B cell (primary cell): ENCODE measurements at regions not wholly inside any gene's neighbourhood (a gene's known extent, or its start where the extent isn't known, plus 50 kb on each side); places are given as distances from the start of the nearest gene placed in this dataset.

ENCODE experiments used
- ATAC-seq: fragments of 200-7000 bp; cut with Tn5 transposase; one replicate; pipeline ENCODE4 v1.10.0; 2021; ENCODE audit warnings: low read depth, mild to moderate bottlenecking, moderate number of reproducible peaks, moderate library complexity
- CTCF ChIA-PET: fragments of 350-600 bp; sonication (Branson Sonifier 250); formaldehyde crosslinking; loops from one replicate; lab custom pipeline; 2021; ENCODE audit warnings: antibody characterized with exemption, inconsistent platforms; lab: Charles Lee
- POLR2A ChIA-PET: fragments of 350-600 bp; sonication (Branson Sonifier 250); formaldehyde crosslinking; loops from one replicate; lab custom pipeline; 2021; ENCODE audit warnings: antibody characterized with exemption; lab: Charles Lee
- DNase-seq: peaks from one replicate; pipeline ENCODE4 v3.0.0; 2013
- H2AFZ ChIP-seq: 2 replicates; pipeline ENCODE4 v1.6.1; 2012; ENCODE audit warnings: mild to moderate bottlenecking, low read depth, low read length; ENCODE audit not compliant: insufficient read depth, poor library complexity, severe bottlenecking
- H3K27ac ChIP-seq, 2 donors: 1 replicate in 1 of 2; 2 replicates in 1 of 2; pipeline ENCODE4 v1.5.1; 2012 to 2013; ENCODE audit warnings: low read length in 2 of 2, mild to moderate bottlenecking in 2 of 2, moderate library complexity in 1 of 2
- H3K27me3 ChIP-seq, 4 experiments: fragments of 200-600 bp in 1 of 4; sonication (generic) in 1 of 4; replicated peaks in 1 of 4; 1 replicate in 2 of 4; 2 replicates in 2 of 4; pipeline versions ENCODE4 v1.6.1 to v1.7.0; 2013 to 2016; ENCODE audit warnings: low read length in 3 of 4, mild to moderate bottlenecking in 2 of 4, mixed read lengths in 1 of 4, moderate library complexity in 1 of 4; ENCODE audit not compliant: insufficient read depth in 4 of 4, control insufficient read depth in 3 of 4; ENCODE audit errors: control extremely low read depth in 1 of 4
- H3K36me3 ChIP-seq, 2 experiments: replicated peaks in 1 of 2; 1 replicate in 1 of 2; 2 replicates in 1 of 2; pipeline versions ENCODE4 v1.6.1 to v1.7.1; 2013; ENCODE audit warnings: low read length in 1 of 2; ENCODE audit not compliant: insufficient read depth in 2 of 2, control insufficient read depth in 1 of 2; ENCODE audit errors: control extremely low read depth in 1 of 2, extremely low read depth in 1 of 2
- H3K4me1 ChIP-seq, 2 donors: fragments of 200-600 bp in 1 of 2; sonication (generic) in 1 of 2; 1 replicate in 1 of 2; 2 replicates in 1 of 2; pipeline versions ENCODE4 v1.5.1 to v1.6.1; 2013 to 2017; ENCODE audit warnings: low read length in 2 of 2; ENCODE audit not compliant: control insufficient read depth in 2 of 2, insufficient read depth in 2 of 2
- H3K4me2 ChIP-seq: replicated peaks from 2 replicates; pipeline ENCODE3; 2012; ENCODE audit warnings: mild to moderate bottlenecking, low read depth, low read length; ENCODE audit not compliant: poor library complexity, severe bottlenecking
- H3K4me3 ChIP-seq, 5 experiments: fragments of 200-600 bp in 1 of 5; sonication (generic) in 1 of 5; 1 replicate in 3 of 5; 2 replicates in 2 of 5; pipeline versions ENCODE4 v1.5.1 to v1.7.0; 2011 to 2016; ENCODE audit warnings: low read length in 4 of 5, mild to moderate bottlenecking in 4 of 5, low read depth in 2 of 5, control low read depth in 1 of 5, moderate library complexity in 1 of 5; ENCODE audit not compliant: insufficient read depth in 1 of 5; ENCODE audit errors: control extremely low read depth in 1 of 5, extremely low read depth in 1 of 5
- H3K79me2 ChIP-seq: fragments of 200-600 bp; sonication (generic); one replicate; pipeline ENCODE4 v1.6.0; 2016; ENCODE audit warnings: low read length; ENCODE audit not compliant: control insufficient read depth, insufficient read depth
- H3K9ac ChIP-seq: fragments of 200-600 bp; sonication (generic); 2 replicates; pipeline ENCODE4 v1.6.1; 2017; ENCODE audit warnings: mild to moderate bottlenecking, low read length, moderate library complexity
- H3K9me3 ChIP-seq, 3 donors: one replicate each; pipeline versions ENCODE4 v1.6.1 to v1.7.1; 2013; ENCODE audit warnings: low read length in 2 of 3; ENCODE audit not compliant: control insufficient read depth in 2 of 3, insufficient read depth in 1 of 3; ENCODE audit errors: control extremely low read depth in 1 of 3
- H4K20me1 ChIP-seq: 2 replicates; pipeline ENCODE4 v1.6.0; 2012; ENCODE audit warnings: mild to moderate bottlenecking, low read length; ENCODE audit not compliant: insufficient read depth, control insufficient read depth, poor library complexity, severe bottlenecking
- H3K27ac Mint-ChIP-seq: one replicate; pipeline ENCODE4 v1.8.0; 2021; ENCODE audit warnings: mixed read lengths
- H3K27me3 Mint-ChIP-seq: one replicate; pipeline ENCODE4 v1.8.0; 2021; ENCODE audit warnings: mixed read lengths
- H3K4me1 Mint-ChIP-seq: one replicate; pipeline ENCODE4 v1.8.0; 2021; ENCODE audit warnings: mixed read lengths
- H3K4me3 Mint-ChIP-seq: one replicate; pipeline ENCODE4 v1.8.0; 2021; ENCODE audit warnings: mixed read lengths
- H3K9me3 Mint-ChIP-seq: one replicate; pipeline ENCODE4 v1.8.0; 2022; ENCODE audit warnings: mixed read lengths; ENCODE audit not compliant: insufficient read depth
- CTCF ChIP-seq: fragments of 200-600 bp; IDR thresholded peaks from one replicate; pipeline ENCODE4 v1.8.0; 2022; ENCODE audit warnings: antibody characterized with exemption, mild to moderate bottlenecking
- EZH2 ChIP-seq: IDR thresholded peaks from 2 replicates; pipeline ENCODE4 v1.6.1; 2012; ENCODE audit warnings: borderline replicate concordance, low read depth, mild to moderate bottlenecking, moderate library complexity, low read length; ENCODE audit not compliant: insufficient read depth, poor library complexity, severe bottlenecking
- WGBS: methylation state at CpG from one replicate; pipeline ENCODE4 v1.1.5; 2013; ENCODE audit warnings: missing lambda C conversion rate; ENCODE audit not compliant: insufficient coverage; 5-methylcytosine and 5-hydroxymethylcytosine counted together
- intact Hi-C: fragments of 100-400 bp; cut with micrococcal nuclease; formaldehyde crosslinking; loops from one replicate; pipeline ENCODE4 v1.10.0; 2022

DNA sequence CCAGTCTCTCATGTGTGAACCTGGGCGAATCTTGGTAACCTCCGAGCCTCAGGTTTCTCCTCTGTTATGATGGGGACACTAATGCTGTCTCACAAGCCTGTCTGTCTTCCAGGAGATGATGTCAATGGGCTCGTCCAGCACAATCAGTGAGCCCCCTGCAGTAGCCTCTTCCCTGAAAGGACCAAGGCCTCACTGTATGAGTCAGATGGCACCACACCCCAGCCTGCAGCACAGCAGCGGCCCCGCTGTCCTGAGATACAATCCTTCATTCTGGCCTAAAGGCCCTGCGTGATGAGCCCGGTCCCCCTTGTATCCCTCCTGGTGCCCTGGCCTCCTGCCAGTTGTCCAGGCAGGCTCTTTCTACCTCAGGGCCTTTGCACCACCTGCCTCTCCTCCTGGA, 234.4 kb downstream of the IRF8 start:
- no peak overlapping the region for H3K27ac ChIP-seq
- no peaks in the 10 kb centered on the region for H3K36me3 ChIP-seq
- TF ChIP-seq CTCF (no peak), EZH2 (no peak)
- 96% methylated on average over 7 of the region's 7 CpGs for WGBS
- no peak overlapping the region for H3K4me2 ChIP-seq
- POLR2A ChIA-PET, result no interaction called here
- Mint-ChIP-seq H3K9me3 (no peaks in the 10 kb centered on the region), H3K27ac (no peak overlapping the region), H3K27me3 (peaks cover 37% of the 10 kb centered on the region), H3K4me1 (no peaks in the 10 kb centered on the region), H3K4me3 (no peak overlapping the region)
- peaks cover 0 to 3% (median 0%) of the 10 kb centered on the region in 4 experiments for H3K27me3 ChIP-seq
- H3K9ac ChIP-seq, result no peak overlapping the region
- no peak overlapping the region for H3K4me3 ChIP-seq
- DNase-seq (no peak), ATAC-seq (no peak)
- CTCF ChIA-PET, result no interaction called here
- H4K20me1 ChIP-seq, result no peaks in the 10 kb centered on the region
- no peak overlapping the region for H2AFZ ChIP-seq
- H3K9me3 ChIP-seq, result peaks cover 0 to 4% (median 0%) of the 10 kb centered on the region in 3 donors
- no peaks in the 10 kb centered on the region for H3K4me1 ChIP-seq
- H3K79me2 ChIP-seq, result no peaks in the 10 kb centered on the region
- intact Hi-C loops, result no loop called here

DNA sequence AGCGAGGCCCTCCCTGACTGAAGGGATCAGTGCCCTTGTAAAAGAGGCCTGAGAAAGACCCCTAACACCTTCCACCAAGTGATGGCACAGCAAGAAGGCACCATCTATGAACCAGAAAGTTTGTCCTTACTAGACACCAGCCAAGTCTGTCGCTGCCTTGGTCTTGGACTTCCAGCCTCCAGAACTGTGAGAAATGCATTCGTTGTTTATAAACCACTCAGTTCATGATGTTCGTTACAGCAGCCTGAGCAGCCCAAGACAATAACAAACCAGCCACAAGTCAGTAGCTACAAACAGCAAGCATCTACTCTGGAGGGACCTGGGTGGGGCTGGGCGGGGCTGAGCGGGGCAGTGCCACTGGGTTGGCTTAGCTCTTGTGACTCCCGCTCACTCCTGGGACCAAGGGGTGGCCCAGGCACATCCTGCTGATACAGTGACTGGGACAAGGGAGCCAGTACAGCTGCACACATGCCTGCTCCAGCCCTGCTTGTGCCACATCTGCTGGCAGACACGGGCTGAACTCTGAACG, 234.9 kb downstream of the IRF8 start:
- Histone ChIP-seq H3K79me2 (no peaks in the 10 kb centered on the region), H3K27ac (no peak overlapping the region), H2AFZ (no peak overlapping the region), H3K4me2 (no peak overlapping the region), H3K4me3 (no peak overlapping the region), H3K9me3 (peaks cover 0 to 4% (median 0%) of the 10 kb centered on the region in 3 donors), H3K27me3 (no peaks in the 10 kb centered on the region), H3K4me1 (no peaks in the 10 kb centered on the region), H3K9ac (no peak overlapping the region), H3K36me3 (no peaks in the 10 kb centered on the region), H4K20me1 (no peaks in the 10 kb centered on the region)
- Mint-ChIP-seq H3K9me3 (no peaks in the 10 kb centered on the region), H3K27ac (no peak overlapping the region), H3K4me3 (no peak overlapping the region), H3K27me3 (peaks cover 38% of the 10 kb centered on the region), H3K4me1 (no peaks in the 10 kb centered on the region)
- CTCF ChIA-PET, result no interaction called here
- no peak for TF ChIP-seq CTCF
- TF ChIP-seq EZH2, result no peak
- ATAC-seq (no peak), DNase-seq (no peak)
- 88% methylated on average over 8 of the region's 9 CpGs for WGBS
- intact Hi-C loops, result no loop called here
- POLR2A ChIA-PET, result no interaction called here
